T-helper 1 cell treated with Interleukin-12 subunit alpha and Interleukin-12 subunit beta and Interleukin-4 antibody, amounts not matched to agents 30 ng/mL and 1 ng/mL, for 36 hours (primary cell): ENCODE measurements at regions not wholly inside any gene's neighbourhood (a gene's known extent, or its start where the extent isn't known, plus 50 kb on each side); places are given as distances from the start of the nearest gene placed in this dataset.

Source experiments
- intact Hi-C: fragments of 100-400 bp; cut with micrococcal nuclease; formaldehyde crosslinking; loops from one replicate; pipeline ENCODE4 v1.15.1; 2024

- intact Hi-C loops: loop anchor here (10.0 kb wide), 1 partner anchor 1891 kb away; the partner anchor contains the start of gene CCDC39
Observed at GRCh38 chr3:182565916-182566796, 227.1 kb upstream of the ATP11B start.

DNA sequence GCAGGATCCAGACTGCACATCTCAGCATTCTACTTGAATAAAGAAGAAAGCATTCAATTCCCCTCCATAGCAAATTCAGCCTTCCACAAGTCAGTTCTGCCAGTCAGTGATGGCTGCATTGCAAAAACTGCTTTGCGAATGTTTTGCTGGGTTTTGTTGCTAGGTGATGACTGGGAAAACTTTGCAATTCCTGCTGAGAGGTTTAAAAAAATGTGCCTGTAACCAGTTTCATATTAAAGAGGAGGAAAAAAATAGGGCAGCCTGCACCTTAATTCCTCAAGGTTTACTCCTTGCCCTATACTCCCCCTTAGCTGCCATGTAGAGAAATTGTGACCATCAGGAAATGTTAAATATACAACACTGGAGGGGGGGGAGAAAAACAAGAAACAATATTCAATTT, 225.6 kb upstream of the ATP11B start:
- intact Hi-C loops: loop anchor here (10.0 kb wide), 1 partner anchor 1893 kb away; the partner anchor contains the start of gene CCDC39

DNA sequence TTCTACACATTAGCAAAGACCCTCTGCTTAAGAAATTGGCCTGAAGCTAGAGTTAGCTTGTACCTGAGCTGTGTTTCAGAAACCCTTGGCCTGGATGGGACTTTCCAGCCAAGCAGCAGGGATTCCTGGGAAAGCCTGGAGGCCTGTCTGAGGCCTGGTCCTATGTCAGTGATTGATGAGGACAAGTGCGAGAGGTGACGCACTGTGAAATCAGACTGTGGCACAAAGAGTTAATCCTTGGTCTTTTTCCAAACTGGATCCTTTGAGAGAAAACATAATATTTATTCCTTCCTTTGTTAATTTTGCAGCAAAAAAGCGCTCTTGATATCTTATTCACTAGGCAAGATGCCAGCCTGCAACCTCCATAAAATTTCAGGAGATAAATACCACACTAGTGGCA, 225.0 kb upstream of the ATP11B start:
- intact Hi-C loops: loop anchor here (10.0 kb wide), 1 partner anchor 1893 kb away; the partner anchor contains the start of gene CCDC39

GRCh38 chr3:182568876-182569275, 224.4 kb upstream of the ATP11B start:
- intact Hi-C loops: loop anchor here (10.0 kb wide), 1 partner anchor 1894 kb away; the partner anchor contains the start of gene CCDC39

- intact Hi-C loops: no loop called here
Observed at GRCh38 chr3:182570946-182571594, 222.2 kb upstream of the ATP11B start.

GRCh38 chr3:182575941-182576340, 217.4 kb upstream of the ATP11B start:
- intact Hi-C loops: no loop called here

GRCh38 chr3:182583545-182583944, 209.8 kb upstream of the ATP11B start:
- intact Hi-C loops: no loop called here

GRCh38 chr3:182585532-182586150, 207.7 kb upstream of the ATP11B start:
- intact Hi-C loops: no loop called here

- intact Hi-C loops: no loop called here
Observed at GRCh38 chr3:182592747-182593146, 200.6 kb upstream of the ATP11B start.

GRCh38 chr3:182596676-182597410, 196.5 kb upstream of the ATP11B start:
- intact Hi-C loops: no loop called here

- intact Hi-C loops: no loop called here
Observed at GRCh38 chr3:182597621-182598041, 195.7 kb upstream of the ATP11B start.

DNA sequence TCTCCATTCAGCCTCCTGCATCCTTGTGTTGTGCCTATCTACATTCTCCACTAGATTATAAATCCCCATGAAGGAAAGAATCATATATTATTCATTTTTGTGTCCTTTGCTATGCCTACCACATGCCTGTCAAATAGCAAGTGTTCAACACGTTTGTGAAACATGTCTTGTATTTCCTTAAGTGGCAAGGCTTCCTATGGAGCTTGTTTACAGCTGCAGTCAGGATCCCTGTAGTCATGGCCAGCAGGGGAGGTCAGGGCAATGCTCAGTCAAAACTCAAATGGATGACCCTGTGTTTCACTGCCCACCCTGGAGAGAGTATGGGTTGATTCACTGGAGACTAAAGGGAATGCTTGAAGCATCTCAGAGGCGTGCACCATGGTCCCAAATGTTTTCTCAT, 191.7 kb upstream of the ATP11B start:
- intact Hi-C loops: no loop called here

- intact Hi-C loops: no loop called here
Observed at GRCh38 chr3:182603501-182603900, 189.8 kb upstream of the ATP11B start.

DNA sequence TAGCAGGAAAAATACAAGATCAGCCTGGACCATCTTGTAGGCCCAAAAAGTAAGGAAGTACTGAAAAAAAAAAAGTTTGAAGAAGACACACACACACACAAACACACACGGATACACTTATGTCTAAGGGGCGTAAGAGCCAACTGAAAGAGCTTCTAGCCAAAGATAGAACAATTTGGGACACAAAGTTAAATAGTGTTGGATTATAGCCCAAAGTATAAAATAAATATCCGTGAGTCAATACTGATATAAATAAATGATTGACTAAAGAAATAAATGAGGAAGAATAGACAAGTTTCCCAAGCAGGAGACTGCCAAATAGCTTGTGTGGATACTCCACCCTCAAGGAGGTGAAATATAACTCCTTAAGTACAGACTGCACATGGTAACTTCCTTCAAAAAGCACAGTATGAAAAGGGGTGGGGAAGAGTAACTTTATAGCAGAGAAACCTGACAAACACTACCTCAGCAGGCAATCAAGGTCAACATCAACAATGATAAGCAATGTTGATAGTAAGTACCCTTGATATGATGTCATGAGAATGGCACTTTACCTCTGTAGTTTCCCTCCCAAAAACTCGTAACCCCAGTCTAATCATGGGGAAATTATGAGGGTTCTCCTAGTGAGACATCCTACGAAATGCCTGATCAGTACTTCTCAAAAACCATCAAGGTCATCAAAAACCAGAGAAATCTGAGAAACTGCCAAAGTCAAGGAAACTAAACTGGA, 187.3 kb upstream of the ATP11B start:
- intact Hi-C loops: no loop called here

DNA sequence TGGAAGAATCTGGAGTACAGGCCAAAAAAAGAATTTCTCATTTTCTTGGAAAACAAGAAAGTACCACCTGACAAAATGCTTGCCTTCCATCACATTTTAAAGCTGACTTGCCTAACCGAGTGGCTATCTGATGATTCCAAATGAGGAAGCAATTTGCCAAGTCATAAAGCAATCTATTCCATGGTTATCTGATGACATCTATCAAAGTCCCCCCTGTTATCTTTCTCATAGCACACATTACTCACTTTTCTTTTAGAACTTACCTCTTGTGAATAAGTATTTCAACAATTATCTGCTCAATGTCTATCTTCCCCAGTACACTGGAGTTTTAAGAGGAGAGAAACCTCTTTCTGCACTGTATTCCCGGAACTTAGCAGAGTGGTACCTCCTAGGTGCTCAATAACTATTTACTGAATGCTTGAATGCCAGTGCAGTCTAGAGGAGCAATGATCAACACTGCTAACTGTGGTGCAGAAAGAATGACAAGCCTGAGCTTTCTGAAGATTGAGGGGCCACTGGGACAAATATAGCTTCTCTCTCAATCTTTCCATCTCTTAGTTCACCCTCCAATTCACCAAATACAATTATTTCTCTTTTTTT, 186.3 kb upstream of the ATP11B start:
- intact Hi-C loops: no loop called here

GRCh38 chr3:182608832-182609231, 184.5 kb upstream of the ATP11B start:
- intact Hi-C loops: no loop called here

- intact Hi-C loops: no loop called here
Observed at GRCh38 chr3:182609575-182610156, 183.6 kb upstream of the ATP11B start.

DNA sequence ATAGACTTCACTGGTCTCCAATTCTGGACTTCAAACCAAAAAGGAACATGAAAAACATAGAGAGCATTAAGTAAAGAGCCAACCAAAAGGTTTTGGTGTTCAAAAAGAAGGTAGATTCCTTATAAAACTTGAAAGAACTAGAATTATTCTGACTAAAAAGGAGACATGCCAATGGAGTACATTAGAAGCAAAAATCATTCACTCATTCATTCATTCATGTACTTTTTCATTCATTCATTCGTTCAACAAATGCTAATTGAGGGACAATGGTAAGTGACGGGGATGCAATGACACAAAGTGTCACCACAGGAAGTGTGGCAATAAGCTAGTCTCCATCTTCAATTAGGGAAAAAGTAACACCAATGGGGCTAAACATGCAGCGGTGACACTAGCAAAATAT, 181.0 kb upstream of the ATP11B start:
- intact Hi-C loops: no loop called here

DNA sequence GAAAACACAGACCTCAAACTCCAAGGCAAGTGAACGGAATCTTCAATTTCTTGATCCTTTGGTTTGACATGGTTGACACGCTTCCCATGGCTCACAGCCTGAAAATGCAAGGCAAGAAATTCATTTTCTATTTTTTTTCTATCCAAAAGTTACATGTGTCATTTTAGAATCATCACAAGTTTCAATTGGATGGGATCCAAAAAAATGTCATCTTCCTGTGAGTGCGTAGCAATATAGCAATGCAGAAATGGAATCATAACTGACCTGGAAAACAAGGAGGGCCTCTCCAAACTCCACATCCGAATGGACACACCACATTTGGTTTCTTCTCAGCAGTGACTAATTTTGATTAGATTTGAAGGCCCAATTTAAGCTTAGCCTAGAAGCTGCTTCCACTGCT, 175.8 kb upstream of the ATP11B start:
- intact Hi-C loops: no loop called here
